HG03571 (cell line): ENCODE measurements at regions not wholly inside any gene's neighbourhood (a gene's known extent, or its start where the extent isn't known, plus 50 kb on each side); places are given as distances from the start of the nearest gene placed in this dataset.
"Not testable (repeated sequence)": the region's sequence is repeated elsewhere in the genome, so short reads cannot be mapped to it uniquely, and the experiment has no call there.

Source experiments
- ATAC-seq: cut with Tn5 transposase; IDR thresholded peaks from one replicate; pipeline ENCODE4 v1.9.1; 2021; ENCODE audit not compliant: unreplicated experiment

- ATAC-seq = no peak
Observed at GRCh38 chr11:13782390-13783075, 114.1 kb downstream of the FAR1 start.

- ATAC-seq = no peak
Observed at GRCh38 chr11:13784441-13784840, 116.0 kb downstream of the FAR1 start.

- no peak for ATAC-seq
Observed at GRCh38 chr11:13784855-13785254, 116.4 kb downstream of the FAR1 start.

DNA sequence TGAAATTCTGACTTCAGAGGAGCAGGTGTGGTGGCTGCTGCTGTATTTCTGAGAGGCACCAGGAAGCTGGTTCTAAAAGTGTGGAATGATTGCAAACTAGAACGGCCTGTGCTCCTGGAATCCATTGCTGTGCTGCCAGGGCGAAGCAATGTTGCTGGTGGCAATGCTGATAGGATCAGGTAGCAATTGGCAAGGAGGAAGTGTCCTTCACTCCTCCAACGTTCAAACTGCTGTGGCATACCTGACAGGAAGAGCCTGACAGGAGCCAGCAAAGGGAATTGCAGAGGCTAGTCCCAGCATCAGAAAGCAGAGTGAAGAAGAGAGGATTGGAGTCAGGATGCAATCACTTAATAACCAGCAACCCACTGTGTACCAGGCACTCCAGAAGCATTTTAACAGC lies 118.2 kb downstream of the FAR1 start:
- ATAC-seq = no peak

DNA sequence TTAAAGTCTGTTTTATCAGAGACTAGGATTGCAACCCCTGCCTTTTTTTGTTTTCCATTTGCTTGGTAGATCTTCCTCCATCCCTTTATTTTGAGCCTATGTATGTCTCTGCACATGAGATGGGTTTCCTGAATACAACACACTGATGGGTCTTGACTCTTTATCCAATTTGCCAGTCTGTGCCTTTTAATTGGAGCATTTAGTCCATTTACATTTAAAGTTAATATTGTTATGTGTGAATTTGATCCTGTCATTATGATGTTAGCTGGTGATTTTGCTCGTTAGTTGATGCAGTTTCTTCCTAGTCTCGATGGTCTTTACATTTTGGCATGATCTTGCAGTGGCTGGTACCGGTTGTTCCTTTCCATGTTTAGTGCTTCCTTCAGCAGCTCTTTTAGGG lies 129.1 kb downstream of the FAR1 start:
- ATAC-seq = not testable (repeated sequence)

GRCh38 chr11:13800901-13801300 lies 132.4 kb downstream of the FAR1 start:
- ATAC-seq = no peak

DNA sequence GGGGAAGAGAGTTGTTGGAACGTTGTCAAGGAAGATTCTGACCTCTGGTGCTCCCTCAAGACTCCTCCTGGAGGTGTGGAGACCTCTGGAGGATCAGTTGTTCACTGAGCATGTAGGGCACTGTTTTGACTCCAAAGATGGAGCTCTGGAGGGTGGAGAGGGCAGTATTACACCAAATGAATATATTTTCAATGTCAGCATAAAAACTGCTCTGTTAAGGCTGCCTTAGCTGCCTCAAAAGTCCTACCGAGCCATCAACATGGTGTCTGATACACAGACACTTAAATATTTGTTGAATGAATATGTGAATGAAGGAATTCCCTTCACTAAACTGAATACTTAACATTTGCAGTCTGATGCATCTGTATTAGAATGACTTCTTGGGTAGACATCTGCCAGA lies 144.2 kb upstream of the SPON1 start:
- ATAC-seq = no peak

GRCh38 chr11:13826505-13827278 lies 135.8 kb upstream of the SPON1 start:
- ATAC-seq = no peak

DNA sequence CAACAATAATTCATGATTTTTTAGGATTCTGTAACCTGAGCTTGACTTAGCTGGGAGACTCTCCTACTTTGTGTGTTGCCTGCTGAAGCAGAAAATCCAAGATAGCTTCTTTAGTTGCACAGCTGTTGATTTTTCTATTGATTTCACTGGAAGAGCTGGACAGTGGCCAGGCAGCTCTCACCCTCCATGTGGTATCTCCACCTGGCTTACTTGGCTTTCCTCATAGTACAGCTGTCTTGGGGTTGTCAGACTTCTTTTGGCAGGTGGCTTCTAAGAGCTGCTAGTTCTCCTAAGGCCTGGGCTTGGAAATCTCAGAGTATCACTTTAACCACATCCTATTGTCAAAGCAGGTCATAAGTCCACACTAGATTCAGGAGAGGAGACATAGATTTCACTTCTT lies 130.8 kb upstream of the SPON1 start:
- ATAC-seq = no peak

- ATAC-seq = no peak
Observed at GRCh38 chr11:13834463-13834862, 128.1 kb upstream of the SPON1 start.

DNA sequence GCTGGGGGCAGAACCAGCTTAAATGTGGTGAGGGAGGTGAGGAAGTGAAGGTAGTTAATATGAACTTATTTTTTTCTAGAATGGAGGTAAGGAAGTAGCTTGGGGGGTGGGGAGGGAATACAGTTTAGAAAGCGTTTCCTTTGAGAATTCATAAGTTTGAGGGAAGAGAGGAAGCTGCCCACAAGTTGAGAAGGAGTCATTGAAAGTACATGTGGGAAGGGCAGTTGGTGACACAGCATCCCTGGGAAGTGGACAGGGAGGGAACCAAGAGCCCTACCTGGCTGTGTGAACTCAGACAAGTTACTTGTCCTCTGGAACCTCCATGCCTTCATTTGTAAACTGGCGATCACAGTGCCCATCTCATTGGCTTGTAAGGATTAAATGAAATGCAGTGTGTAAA lies 125.9 kb upstream of the SPON1 start:
- no peak for ATAC-seq

DNA sequence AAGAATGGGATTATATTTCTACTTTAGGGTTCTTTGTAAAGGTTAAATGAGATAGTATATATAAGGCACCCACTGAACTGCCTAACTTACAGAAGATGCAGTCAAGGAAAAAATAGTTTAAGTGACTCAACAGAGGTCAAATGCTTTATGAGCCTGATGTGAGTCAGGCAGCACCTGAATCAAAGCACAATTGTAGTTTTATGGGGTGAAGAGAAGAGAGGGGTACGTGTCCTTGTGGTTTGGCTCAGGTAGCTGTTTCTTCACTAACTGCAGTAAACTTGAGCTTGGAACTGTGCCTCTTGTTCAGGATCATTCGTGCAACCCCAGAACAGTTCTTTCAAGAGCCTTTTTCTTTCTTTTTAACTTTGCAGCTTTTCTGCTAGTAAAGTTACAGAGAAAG lies 125.2 kb upstream of the SPON1 start:
- ATAC-seq = no peak

- no peak for ATAC-seq
Observed at GRCh38 chr11:13841393-13841792, 121.1 kb upstream of the SPON1 start.

DNA sequence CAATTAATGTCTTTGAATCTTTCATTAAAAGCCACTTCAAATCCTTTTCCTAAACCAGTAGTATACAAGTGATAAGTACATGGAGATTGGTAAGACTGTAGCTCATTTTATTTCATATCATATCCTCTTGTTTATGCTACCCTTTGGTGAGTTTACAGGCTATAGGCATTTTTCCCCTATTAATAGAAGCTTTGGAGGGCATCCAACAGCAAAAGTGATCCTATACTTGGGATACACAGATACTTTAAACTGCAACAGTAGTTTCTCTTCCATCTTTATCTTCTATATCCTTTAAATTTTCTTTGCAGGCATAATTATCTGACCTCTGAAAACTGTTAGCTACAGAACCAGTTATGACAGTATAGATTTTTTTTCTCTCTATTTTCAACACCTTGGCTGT lies 114.5 kb upstream of the SPON1 start:
- no peak for ATAC-seq

GRCh38 chr11:13850231-13851005 lies 112.1 kb upstream of the SPON1 start:
- ATAC-seq = no peak

- no peak for ATAC-seq
Observed at GRCh38 chr11:13851691-13852090, 110.8 kb upstream of the SPON1 start.

- no peak for ATAC-seq
Observed at GRCh38 chr11:13852481-13852880, 110.0 kb upstream of the SPON1 start.

GRCh38 chr11:13857828-13858227 lies 104.7 kb upstream of the SPON1 start:
- no peak for ATAC-seq

GRCh38 chr11:13859892-13860291 lies 102.6 kb upstream of the SPON1 start:
- no peak for ATAC-seq

GRCh38 chr11:13861411-13861810 lies 101.1 kb upstream of the SPON1 start:
- peak; percentile 59 for ATAC-seq

DNA sequence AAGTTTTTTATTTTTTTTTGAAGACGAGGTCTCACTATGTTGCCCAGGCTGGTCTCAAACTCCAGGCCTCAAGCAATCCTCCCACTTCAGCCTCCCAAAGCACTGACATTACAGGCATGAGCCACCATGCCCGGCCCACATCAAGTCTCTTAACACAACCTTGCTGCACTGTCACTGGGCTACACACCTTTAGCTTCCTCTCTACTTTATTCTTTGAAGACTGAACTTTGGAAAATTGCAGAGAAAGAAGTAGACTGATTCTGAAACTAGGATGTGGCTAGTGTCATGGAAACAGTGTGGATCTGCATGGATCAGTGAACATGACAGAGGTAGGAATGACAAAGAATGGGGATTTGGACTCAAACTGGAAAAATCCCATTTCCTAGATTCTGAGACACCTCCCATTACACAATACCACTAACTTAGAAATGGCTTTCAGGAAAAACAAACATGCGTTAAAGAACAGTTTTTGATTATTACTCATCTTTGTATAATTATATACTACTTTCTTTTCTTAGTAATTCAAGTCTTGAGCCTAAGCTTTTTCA lies 99.6 kb upstream of the SPON1 start:
- ATAC-seq = no peak
